Central memory CD8-positive, alpha-beta T cell (primary cell): ENCODE measurements at regions not wholly inside any gene's neighbourhood (a gene's known extent, or its start where the extent isn't known, plus 50 kb on each side); places are given as distances from the start of the nearest gene placed in this dataset.

ENCODE experiments used
- ATAC-seq: fragments of 150-1000 bp; cut with Tn5 transposase; replicated peaks from 2 replicates; pipeline ENCODE4 v1.10.0; 2022; ENCODE audit warnings: mild to moderate bottlenecking, moderate FRiP score, moderate number of reproducible peaks; ENCODE audit not compliant: poor library complexity, severe bottlenecking; ENCODE audit errors: extremely low read depth
- DNase-seq, 2 donors: peaks; one replicate each; pipeline ENCODE4 v3.0.0; 2021; ENCODE audit warnings: low spot score in 2 of 2
- H3K27ac Mint-ChIP-seq: one replicate; pipeline ENCODE4 v1.8.0; 2022; ENCODE audit warnings: low read depth, mild to moderate bottlenecking, moderate library complexity, mixed read lengths
- H3K27me3 Mint-ChIP-seq: one replicate; pipeline ENCODE4 v1.8.0; 2022; ENCODE audit warnings: mixed read lengths
- H3K36me3 Mint-ChIP-seq: one replicate; pipeline ENCODE4 v1.8.0; 2022; ENCODE audit warnings: mild to moderate bottlenecking, moderate library complexity, mixed read lengths; ENCODE audit not compliant: insufficient read depth
- H3K4me1 Mint-ChIP-seq: one replicate; pipeline ENCODE4 v1.8.0; 2022; ENCODE audit warnings: mixed read lengths
- H3K4me3 Mint-ChIP-seq: one replicate; pipeline ENCODE4 v1.8.0; 2022; ENCODE audit warnings: mild to moderate bottlenecking, moderate library complexity, mixed read lengths
- H3K9me3 Mint-ChIP-seq: one replicate; pipeline ENCODE4 v1.8.0; 2022; ENCODE audit warnings: mixed read lengths

GRCh38 chr16:86389566-86390328, 120.6 kb upstream of the FOXF1 start:
- no peak overlapping the region for H3K4me3 Mint-ChIP-seq
- H3K36me3 Mint-ChIP-seq: no peaks in the 10 kb centered on the region
- no peaks in the 10 kb centered on the region for H3K4me1 Mint-ChIP-seq
- no peaks in the 10 kb centered on the region for H3K9me3 Mint-ChIP-seq
- no peak overlapping the region for H3K27ac Mint-ChIP-seq
- no peak for DNase-seq
- peaks cover 29% of the 10 kb centered on the region for H3K27me3 Mint-ChIP-seq
- ATAC-seq: no peak

- H3K27me3 Mint-ChIP-seq: peaks cover 23% of the 10 kb centered on the region
- no peak for ATAC-seq
- H3K9me3 Mint-ChIP-seq: no peaks in the 10 kb centered on the region
- no peak for DNase-seq
- no peaks in the 10 kb centered on the region for H3K4me1 Mint-ChIP-seq
- H3K4me3 Mint-ChIP-seq: no peak overlapping the region
- H3K36me3 Mint-ChIP-seq: no peaks in the 10 kb centered on the region
- no peak overlapping the region for H3K27ac Mint-ChIP-seq
Observed at GRCh38 chr16:86390335-86390734, 120.0 kb upstream of the FOXF1 start.

GRCh38 chr16:86391486-86391885, 118.8 kb upstream of the FOXF1 start:
- Mint-ChIP-seq H3K4me3 (no peak overlapping the region), H3K27ac (no peak overlapping the region), H3K36me3 (no peaks in the 10 kb centered on the region), H3K27me3 (peaks cover 12% of the 10 kb centered on the region), H3K9me3 (no peaks in the 10 kb centered on the region), H3K4me1 (no peaks in the 10 kb centered on the region)
- DNase-seq (no peak), ATAC-seq (no peak)

- ATAC-seq (no peak), DNase-seq (no peak)
- no peaks in the 10 kb centered on the region for H3K9me3 Mint-ChIP-seq
- H3K27me3 Mint-ChIP-seq: peaks cover 11% of the 10 kb centered on the region
- H3K4me3 Mint-ChIP-seq: no peak overlapping the region
- no peak overlapping the region for H3K27ac Mint-ChIP-seq
- no peaks in the 10 kb centered on the region for H3K4me1 Mint-ChIP-seq
- no peaks in the 10 kb centered on the region for H3K36me3 Mint-ChIP-seq
Observed at GRCh38 chr16:86391984-86392383, 118.3 kb upstream of the FOXF1 start.

- Mint-ChIP-seq H3K4me1 (no peaks in the 10 kb centered on the region), H3K27ac (no peak overlapping the region), H3K4me3 (no peak overlapping the region), H3K36me3 (no peaks in the 10 kb centered on the region), H3K9me3 (no peaks in the 10 kb centered on the region), H3K27me3 (peaks cover 8% of the 10 kb centered on the region)
- no peak for ATAC-seq
- no peak for DNase-seq
Observed at GRCh38 chr16:86392436-86393152, 117.7 kb upstream of the FOXF1 start.

GRCh38 chr16:86393907-86394626, 116.3 kb upstream of the FOXF1 start:
- no peaks in the 10 kb centered on the region for H3K9me3 Mint-ChIP-seq
- no peak overlapping the region for H3K27ac Mint-ChIP-seq
- no peaks in the 10 kb centered on the region for H3K4me1 Mint-ChIP-seq
- no peaks in the 10 kb centered on the region for H3K36me3 Mint-ChIP-seq
- no peak overlapping the region for H3K4me3 Mint-ChIP-seq
- DNase-seq: no peak
- H3K27me3 Mint-ChIP-seq: no peaks in the 10 kb centered on the region
- ATAC-seq: no peak

- Mint-ChIP-seq H3K4me3 (no peak overlapping the region), H3K36me3 (no peaks in the 10 kb centered on the region), H3K27ac (no peak overlapping the region), H3K9me3 (no peaks in the 10 kb centered on the region), H3K4me1 (no peaks in the 10 kb centered on the region), H3K27me3 (no peaks in the 10 kb centered on the region)
- ATAC-seq (no peak), DNase-seq (no peak)
Observed at GRCh38 chr16:86395477-86395876, 114.8 kb upstream of the FOXF1 start.

- no peaks in the 10 kb centered on the region for H3K36me3 Mint-ChIP-seq
Observed at GRCh38 chr16:86396422-86396821, 113.9 kb upstream of the FOXF1 start.

GRCh38 chr16:86396901-86397311, 113.4 kb upstream of the FOXF1 start:
- Mint-ChIP-seq H3K4me3 (no peak overlapping the region), H3K36me3 (no peaks in the 10 kb centered on the region), H3K4me1 (no peaks in the 10 kb centered on the region), H3K27me3 (no peaks in the 10 kb centered on the region), H3K9me3 (no peaks in the 10 kb centered on the region), H3K27ac (no peak overlapping the region)
- ATAC-seq (no peak), DNase-seq (no peak)

More at GRCh38 chr16:86396422-86396821, 113.9 kb upstream of the FOXF1 start:
- no peak for DNase-seq
- no peaks in the 10 kb centered on the region for H3K27me3 Mint-ChIP-seq
- no peak overlapping the region for H3K27ac Mint-ChIP-seq
- no peaks in the 10 kb centered on the region for H3K9me3 Mint-ChIP-seq
- H3K4me1 Mint-ChIP-seq: no peaks in the 10 kb centered on the region
- ATAC-seq: no peak
- H3K4me3 Mint-ChIP-seq: no peak overlapping the region

- Mint-ChIP-seq H3K9me3 (no peaks in the 10 kb centered on the region), H3K4me1 (no peaks in the 10 kb centered on the region), H3K4me3 (no peak overlapping the region), H3K27ac (no peak overlapping the region), H3K27me3 (no peaks in the 10 kb centered on the region), H3K36me3 (no peaks in the 10 kb centered on the region)
- ATAC-seq (no peak), DNase-seq (no peak)
Observed at GRCh38 chr16:86398201-86398600, 112.1 kb upstream of the FOXF1 start.

GRCh38 chr16:86398622-86399021, 111.7 kb upstream of the FOXF1 start:
- Mint-ChIP-seq H3K4me1 (no peaks in the 10 kb centered on the region), H3K27me3 (no peaks in the 10 kb centered on the region), H3K4me3 (no peak overlapping the region), H3K36me3 (no peaks in the 10 kb centered on the region), H3K27ac (no peak overlapping the region), H3K9me3 (no peaks in the 10 kb centered on the region)
- ATAC-seq: no peak
- no peak for DNase-seq

GRCh38 chr16:86401126-86401525, 109.2 kb upstream of the FOXF1 start:
- Mint-ChIP-seq H3K9me3 (no peaks in the 10 kb centered on the region), H3K4me3 (no peak overlapping the region), H3K27ac (no peak overlapping the region), H3K4me1 (no peaks in the 10 kb centered on the region), H3K36me3 (no peaks in the 10 kb centered on the region), H3K27me3 (peaks cover 10% of the 10 kb centered on the region)
- ATAC-seq: no peak
- no peak for DNase-seq

GRCh38 chr16:86403085-86403484, 107.2 kb upstream of the FOXF1 start:
- Mint-ChIP-seq H3K4me3 (no peak overlapping the region), H3K27ac (no peak overlapping the region), H3K27me3 (peaks cover 13% of the 10 kb centered on the region), H3K9me3 (no peaks in the 10 kb centered on the region), H3K36me3 (no peaks in the 10 kb centered on the region), H3K4me1 (no peaks in the 10 kb centered on the region)
- DNase-seq: no peak
- ATAC-seq: no peak
